IMR-90 (cell line): ENCODE measurements at regions not wholly inside any gene's neighbourhood (a gene's known extent, or its start where the extent isn't known, plus 50 kb on each side); places are given as distances from the start of the nearest gene placed in this dataset.

Experiments
- ATAC-seq: fragments of 200-7000 bp; cut with Tn5 transposase; 2 replicates; pipeline ENCODE4 v1.9.1; 2020; ENCODE audit warnings: low read depth, mild to moderate bottlenecking, moderate library complexity
- BruUV-seq: library from RNA; stranded (reverse); fragments of 400-500 nt; replicated peaks from 2 replicates; lab custom pipeline; 2021; lab: Mats Ljungman, UMichigan
- CTCF ChIA-PET: fragments of 300-600 bp; formaldehyde crosslinking; extraction: SDS; loops from one replicate; lab custom pipeline; 2021; ENCODE audit warnings: antibody characterized with exemption; lab: Yijun Ruan, JAX
- POLR2A ChIA-PET: fragments of 300-600 bp; sonication (Branson Sonifier 250); formaldehyde crosslinking; loops from one replicate; lab custom pipeline; 2022; ENCODE audit warnings: antibody characterized with exemption; ENCODE audit not compliant: unreplicated experiment; lab: Charles Lee
- DNase-seq: peaks from one replicate; pipeline ENCODE4 v3.0.0; 2013
- H2AFZ ChIP-seq: replicated peaks from 2 replicates; pipeline ENCODE3; 2013; ENCODE audit warnings: low read length, mild to moderate bottlenecking; ENCODE audit not compliant: poor library complexity
- H2AK5ac ChIP-seq: 2 replicates; pipeline ENCODE4 v1.6.1; 2013; ENCODE audit warnings: low read depth, low read length, inconsistent platforms
- H2AK9ac ChIP-seq: replicated peaks from 2 replicates; pipeline ENCODE3; 2013; ENCODE audit warnings: mild to moderate bottlenecking, low read depth, low read length, moderate library complexity; ENCODE audit not compliant: poor library complexity
- H2BK120ac ChIP-seq: 2 replicates; pipeline ENCODE4 v1.6.1; 2013; ENCODE audit warnings: low read depth, low read length, inconsistent platforms
- H2BK15ac ChIP-seq: 3 replicates; pipeline ENCODE4 v1.6.1; 2013; ENCODE audit warnings: low read depth, low read length, inconsistent platforms
- H2BK20ac ChIP-seq: 2 replicates; pipeline ENCODE4 v1.6.1; 2013; ENCODE audit warnings: low read depth, mild to moderate bottlenecking, inconsistent platforms, low read length, moderate library complexity
- H2BK5ac ChIP-seq: 2 replicates; pipeline ENCODE4 v1.6.1; 2013; ENCODE audit warnings: mild to moderate bottlenecking, low read depth, low read length, inconsistent platforms; ENCODE audit not compliant: poor library complexity, severe bottlenecking
- H3K14ac ChIP-seq: replicated peaks from 2 replicates; pipeline ENCODE4 v1.6.1; 2013; ENCODE audit warnings: low read depth, low read length, inconsistent platforms
- H3K18ac ChIP-seq: 2 replicates; pipeline ENCODE4 v1.6.1; 2013; ENCODE audit warnings: low read depth, low read length, control low read depth
- H3K23ac ChIP-seq: 2 replicates; pipeline ENCODE4 v1.6.1; 2013; ENCODE audit warnings: low read depth, low read length, inconsistent platforms
- H3K27ac ChIP-seq: 2 replicates; pipeline ENCODE4 v1.5.1; 2013; ENCODE audit warnings: mild to moderate bottlenecking, control low read depth, low read length; ENCODE audit not compliant: insufficient read depth
- H3K27me3 ChIP-seq: 2 replicates; pipeline ENCODE4 v1.6.1; 2013; ENCODE audit warnings: low read length; ENCODE audit not compliant: control insufficient read depth, insufficient read depth
- H3K36me3 ChIP-seq: 2 replicates; pipeline ENCODE4 v1.6.1; 2013; ENCODE audit warnings: low read length, mixed read lengths; ENCODE audit not compliant: control insufficient read depth, insufficient read depth
- H3K4ac ChIP-seq: 2 replicates; pipeline ENCODE4 v1.6.1; 2013; ENCODE audit warnings: low read depth, low read length, inconsistent platforms
- H3K4me1 ChIP-seq: 2 replicates; pipeline ENCODE4 v1.6.1; 2013; ENCODE audit warnings: low read length, mixed read lengths; ENCODE audit not compliant: control insufficient read depth, insufficient read depth
- H3K4me2 ChIP-seq: 2 replicates; pipeline ENCODE4 v1.6.1; 2013; ENCODE audit warnings: low read depth, mild to moderate bottlenecking, control low read depth, low read length, moderate library complexity
- H3K4me3 ChIP-seq: 2 replicates; pipeline ENCODE4 v1.5.1; 2013; ENCODE audit warnings: low read depth, mild to moderate bottlenecking, control low read depth, low read length, moderate library complexity; ENCODE audit not compliant: insufficient read depth
- H3K56ac ChIP-seq: 2 replicates; pipeline ENCODE4 v1.6.1; 2013; ENCODE audit warnings: low read length, inconsistent platforms; ENCODE audit not compliant: insufficient read depth; ENCODE audit errors: extremely low read depth
- H3K79me1 ChIP-seq, 2 experiments: 2 replicates each; pipeline ENCODE4 v1.6.1; 2013; ENCODE audit warnings: low read length in 2 of 2, inconsistent platforms in 1 of 2, low read depth in 1 of 2
- H3K9ac ChIP-seq: 2 replicates; pipeline ENCODE4 v1.6.1; 2013; ENCODE audit warnings: low read depth, low read length, control low read depth
- H3K9me1 ChIP-seq: 2 replicates; pipeline ENCODE4 v1.6.1; 2013; ENCODE audit warnings: low read length, inconsistent platforms; ENCODE audit not compliant: insufficient read depth
- H3K9me3 ChIP-seq: 2 replicates; pipeline ENCODE4 v1.6.1; 2013; ENCODE audit warnings: low read length; ENCODE audit not compliant: control insufficient read depth, insufficient read depth
- H4K20me1 ChIP-seq: 2 replicates; pipeline ENCODE4 v1.6.1; 2013; ENCODE audit warnings: low read length, inconsistent platforms; ENCODE audit not compliant: insufficient read depth
- H4K5ac ChIP-seq: 2 replicates; pipeline ENCODE4 v1.6.1; 2013; ENCODE audit warnings: mild to moderate bottlenecking, low read depth, low read length, control low read depth
- H4K8ac ChIP-seq, 2 experiments: 2 replicates each; pipeline ENCODE4 v1.6.1; 2013; ENCODE audit warnings: low read depth in 2 of 2, low read length in 2 of 2, control low read depth in 1 of 2, inconsistent platforms in 1 of 2
- H4K91ac ChIP-seq: 2 replicates; pipeline ENCODE4 v1.6.1; 2013; ENCODE audit warnings: low read depth, low read length, inconsistent platforms; ENCODE audit not compliant: insufficient read depth
- BHLHE40 ChIP-seq: fragments of 150-350 bp; IDR thresholded peaks from 2 replicates; pipeline ENCODE4 v1.6.1; 2016; ENCODE audit warnings: mild to moderate bottlenecking, low read depth, low read length
- CEBPB ChIP-seq: IDR thresholded peaks from 2 replicates; pipeline ENCODE4 v1.6.1; 2012; ENCODE audit warnings: low read depth, low read length, improper control_type of control experiment
- CHD1 ChIP-seq: IDR thresholded peaks from 2 replicates; pipeline ENCODE4 v1.6.1; 2012; ENCODE audit warnings: low read depth, low read length, improper control_type of control experiment
- FOS ChIP-seq: fragments of 150-350 bp; IDR thresholded peaks from 2 replicates; pipeline ENCODE4 v1.6.1; 2016; ENCODE audit warnings: low read depth, low read length
- MAFK ChIP-seq: IDR thresholded peaks from 2 replicates; pipeline ENCODE4 v1.6.1; 2012; ENCODE audit warnings: low read depth, low read length, improper control_type of control experiment
- MAZ ChIP-seq: IDR thresholded peaks from 2 replicates; pipeline ENCODE4 v1.6.1; 2012; ENCODE audit warnings: low read depth, mild to moderate bottlenecking, low read length, improper control_type of control experiment, moderate library complexity, borderline replicate concordance
- MXI1 ChIP-seq: IDR thresholded peaks from 2 replicates; pipeline ENCODE4 v1.6.1; 2012; ENCODE audit warnings: low read depth, mild to moderate bottlenecking, low read length, moderate library complexity, borderline replicate concordance
- NFE2L2 ChIP-seq: fragments of 150-350 bp; IDR thresholded peaks from 2 replicates; pipeline ENCODE4 v1.6.1; 2016; ENCODE audit warnings: low read depth, mild to moderate bottlenecking, low read length
- POLR2A ChIP-seq: IDR thresholded peaks from 2 replicates; pipeline ENCODE4 v1.6.1; 2012; ENCODE audit warnings: mild to moderate bottlenecking, low read depth, low read length
- RAD21 ChIP-seq: IDR thresholded peaks from 2 replicates; pipeline ENCODE4 v1.6.1; 2012; ENCODE audit warnings: low read length, improper control_type of control experiment
- RCOR1 ChIP-seq: IDR thresholded peaks from 2 replicates; pipeline ENCODE4 v1.6.1; 2012; ENCODE audit warnings: mild to moderate bottlenecking, low read length, improper control_type of control experiment; ENCODE audit not compliant: insufficient replicate concordance
- RFX5 ChIP-seq: IDR thresholded peaks from 2 replicates; pipeline ENCODE4 v1.8.0; 2012; ENCODE audit warnings: low read depth, mild to moderate bottlenecking, low read length, moderate library complexity
- SMC3 ChIP-seq: fragments of 150-350 bp; IDR thresholded peaks from 2 replicates; pipeline ENCODE4 v1.6.1; 2016; ENCODE audit warnings: low read depth, mild to moderate bottlenecking, antibody characterized with exemption, low read length, moderate library complexity
- WGBS, 2 experiments: methylation state at CpG; one replicate each; pipeline versions ENCODE4 v1.1.5 to v1.1.7; 2013; ENCODE audit warnings: missing lambda C conversion rate in 2 of 2; ENCODE audit not compliant: insufficient read length in 1 of 2; ENCODE audit errors: extremely low coverage in 2 of 2; 5-methylcytosine and 5-hydroxymethylcytosine counted together
- dilution Hi-C: fragments of 300-500 bp; cut with HindIII; formaldehyde crosslinking; loops from one replicate; pipeline ENCODE4 v1.14.3; 2018; ENCODE audit warnings: low sequenced_read_pairs; ENCODE audit not compliant: unreplicated experiment
- in situ Hi-C: fragments of 300-500 bp; cut with MboI; formaldehyde crosslinking; loops from 3 replicates; pipeline ENCODE4 v1.14.3; 2019; ENCODE audit warnings: low sequenced_read_pairs, inconsistent platforms, mixed read lengths
- intact Hi-C: fragments of 100-400 bp; cut with micrococcal nuclease; formaldehyde crosslinking; loops from 2 replicates; pipeline ENCODE4 v1.10.0; 2022
- TF ChIP-seq, protein P1 (sequence below): fragments of 150-350 bp; IDR thresholded peaks from 2 replicates; pipeline ENCODE4 v1.6.1; 2017; ENCODE audit warnings: mild to moderate bottlenecking, antibody characterized with exemption, low read length, low read depth
- TF ChIP-seq, protein P2 (sequence below): conservative IDR thresholded peaks from 2 replicates; pipeline ENCODE4 v1.5.1; 2012; ENCODE audit warnings: mild to moderate bottlenecking, low read depth, low read length, improper control_type of control experiment
- TF ChIP-seq, protein P3 (sequence below): fragments of 150-350 bp; IDR thresholded peaks from 2 replicates; pipeline ENCODE4 v1.6.1; 2016; ENCODE audit warnings: low read depth, mild to moderate bottlenecking, low read length, moderate library complexity, borderline replicate concordance

DNA sequence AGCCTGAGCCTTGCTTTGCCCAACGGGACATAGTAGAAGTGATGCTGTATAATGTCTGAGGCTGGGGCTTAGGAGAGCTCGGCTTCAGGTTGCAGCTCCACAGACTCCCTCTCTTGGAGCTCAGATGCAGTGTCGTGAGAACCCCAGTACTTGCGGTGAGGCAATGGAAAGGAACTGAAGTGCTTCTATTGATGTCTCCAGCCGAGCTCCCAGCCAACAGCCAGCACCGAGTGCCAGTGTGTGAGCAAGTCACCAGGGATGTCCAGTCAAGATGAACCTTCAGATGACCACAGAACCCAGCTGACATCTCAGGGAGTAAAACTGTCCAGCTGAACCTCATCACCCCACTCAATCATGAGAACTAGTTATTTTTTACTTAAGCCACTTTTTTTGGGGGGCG lies 268.1 kb downstream of the IRF8 start:
- no TSS peak for BruUV-seq

More for the DNA sequence above, 268.1 kb downstream of the IRF8 start:
- Histone ChIP-seq H2BK20ac (no peak overlapping the region), H3K9me1 (peaks cover 8% of the 10 kb centered on the region), H2BK120ac (no peak overlapping the region), H4K8ac (no peak overlapping the region), H2AK5ac (no peak overlapping the region), H3K9ac (no peak overlapping the region), H3K4ac (no peak overlapping the region), H3K56ac (no peak overlapping the region), H2BK5ac (no peak overlapping the region), H2AK9ac (no peak overlapping the region), H3K79me1 (no peaks in the 10 kb centered on the region), H4K91ac (no peak overlapping the region), H3K18ac (no peak overlapping the region), H3K14ac (no peak overlapping the region), H2BK15ac (no peak overlapping the region), H3K4me1 (peaks cover 12% of the 10 kb centered on the region), H4K20me1 (no peaks in the 10 kb centered on the region), H4K5ac (no peak overlapping the region), H3K36me3 (no peaks in the 10 kb centered on the region), H3K9me3 (peaks cover 23% of the 10 kb centered on the region), H3K4me3 (no peak overlapping the region), H3K23ac (no peak overlapping the region), H3K27ac (no peak overlapping the region), H3K4me2 (no peak overlapping the region), H3K27me3 (no peaks in the 10 kb centered on the region), H2AFZ (no peak overlapping the region)
- ChIA-PET CTCF (interaction anchor here (0.5 to 0.8 kb wide), 2 partner anchors 9 to 94 kb away, joined by 3 read pairs; no protein-coding TSS in a partner anchor), POLR2A (interaction anchor here (0.8 kb wide), 1 partner anchor 231 kb away, joined by 5 read pairs; no protein-coding TSS in a partner anchor)
- DNase-seq (no peak), ATAC-seq (no peak)
- WGBS, 2 experiments = 78% methylated on average over 4 of the region's 7 CpGs; no CpG with 5 or more reads in 1 of the 2 experiments
- TF ChIP-seq RAD21 = no peak
- no peak for TF ChIP-seq SMC3
- TF ChIP-seq NFE2L2 = no peak
- no peak for TF ChIP-seq POLR2A
- TF ChIP-seq RCOR1 = no peak
- no peak for TF ChIP-seq MXI1
- TF ChIP-seq FOS = no peak
- TF ChIP-seq, protein P1, sequence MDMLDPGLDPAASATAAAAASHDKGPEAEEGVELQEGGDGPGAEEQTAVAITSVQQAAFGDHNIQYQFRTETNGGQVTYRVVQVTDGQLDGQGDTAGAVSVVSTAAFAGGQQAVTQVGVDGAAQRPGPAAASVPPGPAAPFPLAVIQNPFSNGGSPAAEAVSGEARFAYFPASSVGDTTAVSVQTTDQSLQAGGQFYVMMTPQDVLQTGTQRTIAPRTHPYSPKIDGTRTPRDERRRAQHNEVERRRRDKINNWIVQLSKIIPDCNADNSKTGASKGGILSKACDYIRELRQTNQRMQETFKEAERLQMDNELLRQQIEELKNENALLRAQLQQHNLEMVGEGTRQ = no peak
- no peak for TF ChIP-seq CEBPB
- TF ChIP-seq BHLHE40 = no peak
- TF ChIP-seq, protein P2, sequence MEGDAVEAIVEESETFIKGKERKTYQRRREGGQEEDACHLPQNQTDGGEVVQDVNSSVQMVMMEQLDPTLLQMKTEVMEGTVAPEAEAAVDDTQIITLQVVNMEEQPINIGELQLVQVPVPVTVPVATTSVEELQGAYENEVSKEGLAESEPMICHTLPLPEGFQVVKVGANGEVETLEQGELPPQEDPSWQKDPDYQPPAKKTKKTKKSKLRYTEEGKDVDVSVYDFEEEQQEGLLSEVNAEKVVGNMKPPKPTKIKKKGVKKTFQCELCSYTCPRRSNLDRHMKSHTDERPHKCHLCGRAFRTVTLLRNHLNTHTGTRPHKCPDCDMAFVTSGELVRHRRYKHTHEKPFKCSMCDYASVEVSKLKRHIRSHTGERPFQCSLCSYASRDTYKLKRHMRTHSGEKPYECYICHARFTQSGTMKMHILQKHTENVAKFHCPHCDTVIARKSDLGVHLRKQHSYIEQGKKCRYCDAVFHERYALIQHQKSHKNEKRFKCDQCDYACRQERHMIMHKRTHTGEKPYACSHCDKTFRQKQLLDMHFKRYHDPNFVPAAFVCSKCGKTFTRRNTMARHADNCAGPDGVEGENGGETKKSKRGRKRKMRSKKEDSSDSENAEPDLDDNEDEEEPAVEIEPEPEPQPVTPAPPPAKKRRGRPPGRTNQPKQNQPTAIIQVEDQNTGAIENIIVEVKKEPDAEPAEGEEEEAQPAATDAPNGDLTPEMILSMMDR = no peak
- TF ChIP-seq MAZ = no peak
- TF ChIP-seq MAFK = no peak
- no peak for TF ChIP-seq RFX5
- no peak for TF ChIP-seq CHD1
- TF ChIP-seq, protein P3, sequence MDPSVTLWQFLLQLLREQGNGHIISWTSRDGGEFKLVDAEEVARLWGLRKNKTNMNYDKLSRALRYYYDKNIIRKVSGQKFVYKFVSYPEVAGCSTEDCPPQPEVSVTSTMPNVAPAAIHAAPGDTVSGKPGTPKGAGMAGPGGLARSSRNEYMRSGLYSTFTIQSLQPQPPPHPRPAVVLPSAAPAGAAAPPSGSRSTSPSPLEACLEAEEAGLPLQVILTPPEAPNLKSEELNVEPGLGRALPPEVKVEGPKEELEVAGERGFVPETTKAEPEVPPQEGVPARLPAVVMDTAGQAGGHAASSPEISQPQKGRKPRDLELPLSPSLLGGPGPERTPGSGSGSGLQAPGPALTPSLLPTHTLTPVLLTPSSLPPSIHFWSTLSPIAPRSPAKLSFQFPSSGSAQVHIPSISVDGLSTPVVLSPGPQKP = no peak
- in situ Hi-C loops = no loop called here
- dilution Hi-C loops = no loop called here
- intact Hi-C loops = no loop called here
